ENCODE measurements at regions not wholly inside any gene's neighbourhood (a gene's known extent, or its start where the extent isn't known, plus 50 kb on each side); places are given as distances from the start of the nearest gene placed in this dataset.

DNA sequence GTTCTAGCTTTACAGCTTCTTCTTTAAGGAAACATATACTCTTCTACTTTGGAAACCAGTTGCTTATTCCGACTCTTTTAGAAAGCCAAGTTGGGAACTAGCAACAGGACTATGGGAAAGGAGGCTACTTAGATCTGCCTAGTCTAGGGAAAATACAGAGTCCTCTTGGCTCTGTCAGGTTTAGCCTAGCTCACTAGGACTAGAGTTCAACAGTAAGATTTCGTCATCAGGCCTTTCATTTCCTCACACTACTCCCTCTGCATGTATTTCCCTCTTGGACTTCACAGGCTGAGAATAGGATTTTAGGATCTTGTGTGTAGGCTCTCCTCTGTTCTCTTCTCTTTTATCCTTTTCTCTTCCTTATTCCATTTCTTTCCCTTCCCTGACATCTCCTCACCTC, 409.8 kb downstream of the AR start:
- DNase-seq (ENCODE audit: low spot score) = no peak

DNA sequence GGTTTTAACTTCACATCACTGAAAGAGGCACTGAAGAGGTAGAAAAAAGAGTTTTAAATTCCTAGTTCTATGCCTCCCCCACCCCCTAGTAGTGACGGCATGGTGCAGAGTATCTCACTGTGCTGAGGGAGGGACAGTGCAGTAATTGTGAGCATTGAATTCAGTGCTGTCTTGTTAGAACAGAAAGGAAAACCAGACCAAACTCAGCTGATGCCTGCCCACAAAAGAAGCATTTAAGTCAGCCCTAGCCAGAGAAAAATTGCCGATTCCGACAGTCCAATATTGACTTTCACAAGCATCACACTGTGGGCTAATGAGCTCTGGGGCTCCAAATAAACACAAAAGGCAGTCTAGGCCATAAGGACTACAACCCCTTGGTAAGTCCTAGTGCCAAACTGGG, 417.7 kb downstream of the AR start:
- ChIA-PET CTCF (no interaction called here), POLR2A (ENCODE audit: low non-redundant PET) (no interaction called here)
- H3K27ac ChIP-seq = no peak overlapping the region
- DNase-seq (ENCODE audit: low spot score) = no peak
- no peak for TF ChIP-seq CTCF (conservative IDR thresholded peaks at IDR 0.05; ENCODE audit: low read depth)

More for the DNA sequence above, 409.8 kb downstream of the AR start:
- ChIA-PET CTCF (no interaction called here), POLR2A (ENCODE audit: low non-redundant PET) (no interaction called here)
- TF ChIP-seq CTCF (conservative IDR thresholded peaks at IDR 0.05; ENCODE audit: low read depth) = no peak
- H3K27ac ChIP-seq = no peak overlapping the region

Measured in RWPE1 (cell line).